ENCODE measurements at regions not wholly inside any gene's neighbourhood (a gene's known extent, or its start where the extent isn't known, plus 50 kb on each side); places are given as distances from the start of the nearest gene placed in this dataset.

DNA sequence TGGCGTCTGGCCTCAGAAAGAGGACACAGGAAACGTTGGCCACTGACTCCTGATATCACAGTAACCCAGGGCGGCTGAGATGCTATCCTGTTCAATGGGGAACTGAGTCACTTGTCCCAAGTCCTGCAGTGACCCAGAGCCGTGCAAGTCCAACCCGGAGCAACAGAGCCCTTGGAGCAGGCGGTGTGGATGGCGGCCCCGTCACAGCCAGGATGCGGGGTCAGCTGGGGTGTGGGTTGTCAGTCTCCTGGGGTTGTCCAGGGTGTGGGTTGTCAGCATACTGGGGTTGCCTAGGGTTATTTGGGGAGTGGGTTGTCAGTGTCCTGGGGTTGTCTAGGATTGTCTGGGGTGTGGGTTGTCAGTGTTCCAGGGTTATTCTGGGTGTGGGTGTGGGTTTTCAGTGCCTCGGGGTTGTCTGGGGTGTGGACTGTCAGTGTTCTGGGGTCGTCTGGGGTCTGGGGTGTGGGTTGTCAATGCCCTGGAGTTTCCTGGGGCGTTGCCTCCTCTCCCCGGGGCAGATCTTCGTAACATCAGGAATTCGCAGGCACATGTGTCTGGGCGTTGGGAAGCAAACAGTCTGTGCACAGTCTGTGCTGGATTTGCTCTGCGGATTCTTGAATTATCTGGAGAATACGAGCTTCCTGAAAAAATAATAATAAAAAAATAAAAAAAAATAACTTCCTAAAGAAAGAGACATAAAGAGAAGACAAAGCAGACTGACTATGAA, 257.5 kb downstream of the PARP8 start:
- H3K36me3 Mint-ChIP-seq (ENCODE audit: insufficient read depth, unreplicated experiment) = peaks cover 5% of the 10 kb centered on the region
- TF ChIP-seq, protein P1, sequence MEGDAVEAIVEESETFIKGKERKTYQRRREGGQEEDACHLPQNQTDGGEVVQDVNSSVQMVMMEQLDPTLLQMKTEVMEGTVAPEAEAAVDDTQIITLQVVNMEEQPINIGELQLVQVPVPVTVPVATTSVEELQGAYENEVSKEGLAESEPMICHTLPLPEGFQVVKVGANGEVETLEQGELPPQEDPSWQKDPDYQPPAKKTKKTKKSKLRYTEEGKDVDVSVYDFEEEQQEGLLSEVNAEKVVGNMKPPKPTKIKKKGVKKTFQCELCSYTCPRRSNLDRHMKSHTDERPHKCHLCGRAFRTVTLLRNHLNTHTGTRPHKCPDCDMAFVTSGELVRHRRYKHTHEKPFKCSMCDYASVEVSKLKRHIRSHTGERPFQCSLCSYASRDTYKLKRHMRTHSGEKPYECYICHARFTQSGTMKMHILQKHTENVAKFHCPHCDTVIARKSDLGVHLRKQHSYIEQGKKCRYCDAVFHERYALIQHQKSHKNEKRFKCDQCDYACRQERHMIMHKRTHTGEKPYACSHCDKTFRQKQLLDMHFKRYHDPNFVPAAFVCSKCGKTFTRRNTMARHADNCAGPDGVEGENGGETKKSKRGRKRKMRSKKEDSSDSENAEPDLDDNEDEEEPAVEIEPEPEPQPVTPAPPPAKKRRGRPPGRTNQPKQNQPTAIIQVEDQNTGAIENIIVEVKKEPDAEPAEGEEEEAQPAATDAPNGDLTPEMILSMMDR (IDR thresholded peaks at IDR 0.05; ENCODE audit: unreplicated experiment) = no peak
- H3K27me3 Mint-ChIP-seq (ENCODE audit: insufficient read depth, unreplicated experiment) = peaks cover 47% of the 10 kb centered on the region
- POLR2A ChIA-PET = no interaction called here
- no peaks in the 10 kb centered on the region for H3K9me3 Mint-ChIP-seq (ENCODE audit: unreplicated experiment)
- DNase-seq (ENCODE audit: unreplicated experiment) = no peak
- no peak overlapping the region for H3K27ac Mint-ChIP-seq (ENCODE audit: low read depth, unreplicated experiment)
- intact Hi-C loops (cut with micrococcal nuclease) = no loop called here
- CTCF ChIA-PET = interaction anchor here (0.8 kb wide), 1 partner anchor 21 kb away, joined by 4 read pairs; no protein-coding TSS in a partner anchor
- H3K4me1 Mint-ChIP-seq (ENCODE audit: insufficient read depth, unreplicated experiment) = no peaks in the 10 kb centered on the region
- no peak overlapping the region for H3K4me3 Mint-ChIP-seq (ENCODE audit: unreplicated experiment)
- no TSS peak for BruUV-seq (replicated peaks)

DNA sequence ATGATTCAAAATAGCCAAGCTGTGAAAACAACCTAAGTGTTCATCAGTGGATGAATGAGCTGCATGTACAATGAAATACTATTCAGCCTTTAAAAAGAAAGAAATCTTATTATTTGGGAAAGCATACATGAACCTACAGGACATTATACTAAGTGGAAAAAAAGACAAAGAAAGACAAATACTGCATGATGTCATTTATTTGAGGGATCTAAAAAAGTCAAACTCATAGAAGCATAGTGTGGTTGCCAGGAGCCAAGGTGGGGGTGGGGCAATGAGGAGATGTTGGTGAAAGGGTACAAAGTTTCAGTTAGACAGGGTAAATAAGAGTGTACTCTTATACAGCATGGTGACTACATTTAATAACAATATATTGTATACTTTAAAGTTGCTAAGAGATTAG, 261.5 kb downstream of the PARP8 start:
- TF ChIP-seq, protein P1 (IDR thresholded peaks at IDR 0.05; ENCODE audit: unreplicated experiment) = no peak
- ChIA-PET CTCF (no interaction called here), POLR2A (no interaction called here)
- Mint-ChIP-seq H3K27ac (ENCODE audit: low read depth, unreplicated experiment) (no peak overlapping the region), H3K36me3 (ENCODE audit: insufficient read depth, unreplicated experiment) (peaks cover 5% of the 10 kb centered on the region), H3K27me3 (ENCODE audit: insufficient read depth, unreplicated experiment) (peaks cover 80% of the 10 kb centered on the region), H3K4me1 (ENCODE audit: insufficient read depth, unreplicated experiment) (no peaks in the 10 kb centered on the region), H3K4me3 (ENCODE audit: unreplicated experiment) (no peak overlapping the region), H3K9me3 (ENCODE audit: unreplicated experiment) (no peaks in the 10 kb centered on the region)
- intact Hi-C loops (cut with micrococcal nuclease) = no loop called here
- BruUV-seq (replicated peaks) = no TSS peak
- DNase-seq (ENCODE audit: unreplicated experiment) = no peak

DNA sequence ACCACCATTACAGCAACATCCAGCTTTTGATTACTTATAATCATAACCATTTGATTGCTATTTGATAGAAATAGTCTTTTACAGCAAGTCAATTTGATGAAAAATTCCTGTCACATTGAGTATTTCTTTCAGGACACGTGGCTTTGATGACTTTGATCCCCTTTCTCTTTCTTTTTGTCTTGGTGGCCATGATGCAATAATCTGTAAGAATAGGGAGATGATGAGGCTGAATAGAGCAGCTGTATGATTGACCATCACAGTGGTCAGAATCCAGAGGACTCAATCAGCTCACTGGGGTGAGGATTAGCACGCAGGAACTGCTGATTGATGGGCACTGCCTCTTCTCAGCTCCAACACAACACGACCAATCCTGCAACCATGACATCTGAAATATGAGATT, 262.7 kb downstream of the PARP8 start:
- H3K27me3 Mint-ChIP-seq (ENCODE audit: insufficient read depth, unreplicated experiment) = peaks cover 74% of the 10 kb centered on the region
- no peak overlapping the region for H3K27ac Mint-ChIP-seq (ENCODE audit: low read depth, unreplicated experiment)
- POLR2A ChIA-PET = no interaction called here

DNA sequence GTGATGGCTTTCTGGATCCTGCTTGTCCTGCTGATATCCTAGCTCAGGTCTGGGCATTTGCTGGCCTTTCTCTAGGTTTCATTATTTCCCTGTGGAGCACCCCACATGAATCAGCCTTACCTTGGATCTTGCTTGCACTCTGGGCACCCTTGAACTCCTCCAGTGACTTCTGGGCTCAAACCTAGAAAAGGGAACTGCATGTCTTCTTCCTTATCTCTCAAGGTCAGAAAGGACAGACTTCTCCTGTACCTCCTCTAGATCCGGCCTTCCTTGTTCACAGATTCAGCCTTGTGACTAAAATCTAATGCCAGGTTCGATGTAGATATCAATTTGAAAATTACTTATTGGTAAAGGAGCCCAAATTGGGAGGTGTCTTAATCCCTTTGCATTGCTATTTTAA, 267.9 kb downstream of the PARP8 start:
- BruUV-seq (replicated peaks) = no TSS peak
- CTCF ChIA-PET = no interaction called here
- H3K27ac Mint-ChIP-seq (ENCODE audit: low read depth, unreplicated experiment) = no peak overlapping the region
- intact Hi-C loops (cut with micrococcal nuclease) = no loop called here
- no peak overlapping the region for H3K4me3 Mint-ChIP-seq (ENCODE audit: unreplicated experiment)
- H3K4me1 Mint-ChIP-seq (ENCODE audit: insufficient read depth, unreplicated experiment) = no peaks in the 10 kb centered on the region
- H3K9me3 Mint-ChIP-seq (ENCODE audit: unreplicated experiment) = no peaks in the 10 kb centered on the region
- POLR2A ChIA-PET = no interaction called here
- DNase-seq (ENCODE audit: unreplicated experiment) = no peak
- peaks cover 29% of the 10 kb centered on the region for H3K27me3 Mint-ChIP-seq (ENCODE audit: insufficient read depth, unreplicated experiment)
- TF ChIP-seq, protein P1 (IDR thresholded peaks at IDR 0.05; ENCODE audit: unreplicated experiment) = no peak
- H3K36me3 Mint-ChIP-seq (ENCODE audit: insufficient read depth, unreplicated experiment) = no peaks in the 10 kb centered on the region

More for the DNA sequence above, 262.7 kb downstream of the PARP8 start:
- BruUV-seq (replicated peaks) = no TSS peak
- TF ChIP-seq, protein P1 (IDR thresholded peaks at IDR 0.05; ENCODE audit: unreplicated experiment) = no peak
- CTCF ChIA-PET = interaction anchor here (1.3 kb wide), 1 partner anchor 34 kb away, joined by 3 read pairs; no protein-coding TSS in a partner anchor
- DNase-seq (ENCODE audit: unreplicated experiment) = no peak
- Mint-ChIP-seq H3K9me3 (ENCODE audit: unreplicated experiment) (no peaks in the 10 kb centered on the region), H3K36me3 (ENCODE audit: insufficient read depth, unreplicated experiment) (peaks cover 5% of the 10 kb centered on the region), H3K4me3 (ENCODE audit: unreplicated experiment) (no peak overlapping the region), H3K4me1 (ENCODE audit: insufficient read depth, unreplicated experiment) (no peaks in the 10 kb centered on the region)
- intact Hi-C loops (cut with micrococcal nuclease) = no loop called here

Data from MCF 10A (cell line).